GM12891 (cell line): ENCODE measurements at regions not wholly inside any gene's neighbourhood (a gene's known extent, or its start where the extent isn't known, plus 50 kb on each side); places are given as distances from the start of the nearest gene placed in this dataset.

Experiments
- DNase-seq: peaks from one replicate; pipeline ENCODE4 v3.0.0; 2011; ENCODE audit warnings: low spot score; ENCODE audit not compliant: insufficient read length
- FAIRE-seq: peaks from 2 replicates; lab custom pipeline; 2011; peaks lifted over from hg19 to GRCh38; lab: Jason Lieb, UNC
- PAX5 ChIP-seq: IDR thresholded peaks from 2 replicates; pipeline ENCODE4 v1.6.1; 2011; ENCODE audit warnings: low read length, moderate library complexity, mild to moderate bottlenecking; ENCODE audit not compliant: insufficient read depth, severe bottlenecking
- POLR2A ChIP-seq: IDR thresholded peaks from 2 replicates; pipeline ENCODE4 v1.6.1; 2011; ENCODE audit warnings: low read depth, low read length, control low read depth
- POLR2AphosphoS5 ChIP-seq: IDR thresholded peaks from 2 replicates; pipeline ENCODE4 v1.6.1; 2011; ENCODE audit warnings: low read depth, low read length, control low read depth
- POU2F2 ChIP-seq: IDR thresholded peaks from 2 replicates; pipeline ENCODE4 v1.6.1; 2011; ENCODE audit warnings: low read depth, mild to moderate bottlenecking, control low read depth, low read length, moderate library complexity
- SPI1 ChIP-seq: IDR thresholded peaks from 2 replicates; pipeline ENCODE4 v1.6.1; 2011; ENCODE audit warnings: low read depth, low read length, control low read depth
- TAF1 ChIP-seq: IDR thresholded peaks from 2 replicates; pipeline ENCODE4 v1.6.1; 2011; ENCODE audit warnings: low read depth, low read length, control low read depth

- no peak for FAIRE-seq
- no peak for DNase-seq
- TF ChIP-seq POLR2A: no peak
- no peak for TF ChIP-seq POLR2AphosphoS5
- no peak for TF ChIP-seq SPI1
- TF ChIP-seq POU2F2: no peak
- no peak for TF ChIP-seq PAX5
- no peak for TF ChIP-seq TAF1
Observed at GRCh38 chr4:58265734-58266133, 1155.5 kb upstream of the IGFBP7 start.

DNA sequence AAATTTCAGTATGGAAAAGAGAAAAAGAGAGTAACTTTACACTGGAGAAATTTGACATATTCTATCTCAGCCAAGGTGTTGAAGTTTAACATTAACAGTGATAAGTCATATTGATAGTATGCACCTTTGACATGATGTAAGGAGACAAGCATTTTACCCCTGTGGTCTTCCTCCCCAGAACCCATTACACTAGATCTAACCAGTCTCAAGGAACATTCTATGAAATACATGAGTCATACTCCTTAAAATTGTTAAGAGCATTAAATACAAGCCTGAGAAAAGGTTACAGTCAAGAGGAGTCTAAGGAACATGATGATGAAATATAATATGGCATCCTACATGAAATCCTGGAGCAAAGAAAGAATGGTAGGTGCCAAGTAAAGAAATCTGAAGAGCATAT is 1151.3 kb upstream of the IGFBP7 start:
- FAIRE-seq: no peak
- TF ChIP-seq SPI1 (no peak), PAX5 (no peak), POLR2A (no peak), TAF1 (no peak), POLR2AphosphoS5 (no peak), POU2F2 (no peak)
- no peak for DNase-seq

DNA sequence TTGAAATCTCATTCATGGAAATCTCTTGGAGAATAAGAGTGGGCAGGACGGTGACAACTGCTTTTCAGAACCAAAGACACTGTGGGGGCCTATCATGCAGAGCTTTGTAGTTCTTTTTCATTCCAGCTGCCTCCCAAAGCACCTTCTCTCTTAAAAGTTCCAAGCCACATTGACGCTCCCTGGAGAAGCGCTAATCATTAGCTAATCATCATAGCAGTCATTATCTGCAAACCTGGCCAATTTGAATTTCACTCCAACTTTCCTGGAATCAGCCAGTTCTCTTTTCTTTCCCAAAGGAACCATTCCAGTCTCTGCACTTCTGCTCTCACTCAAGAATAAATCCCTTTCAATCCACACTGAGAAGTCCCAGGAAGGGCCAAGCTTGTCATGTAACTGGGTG is 1144.1 kb upstream of the IGFBP7 start:
- no peak for DNase-seq
- no peak for FAIRE-seq

GRCh38 chr4:58252656-58253055 is 1142.5 kb upstream of the IGFBP7 start:
- TF ChIP-seq TAF1 (no peak), SPI1 (no peak), POLR2A (no peak)
- no peak for FAIRE-seq
- no peak for DNase-seq

More for the DNA sequence above, 1144.1 kb upstream of the IGFBP7 start:
- TF ChIP-seq POLR2A: no peak
- TF ChIP-seq PAX5: no peak
- no peak for TF ChIP-seq TAF1
- TF ChIP-seq POLR2AphosphoS5: no peak
- no peak for TF ChIP-seq POU2F2
- no peak for TF ChIP-seq SPI1

- DNase-seq: no peak
- no peak for FAIRE-seq
- TF ChIP-seq POU2F2 (no peak), POLR2AphosphoS5 (no peak), PAX5 (no peak), SPI1 (no peak), TAF1 (no peak), POLR2A (no peak)
Observed at GRCh38 chr4:58247792-58248191, 1137.6 kb upstream of the IGFBP7 start.

GRCh38 chr4:58225460-58225859 is 1115.3 kb upstream of the IGFBP7 start:
- TF ChIP-seq TAF1 (no peak), PAX5 (no peak)
- no peak for DNase-seq
- no peak for FAIRE-seq

DNA sequence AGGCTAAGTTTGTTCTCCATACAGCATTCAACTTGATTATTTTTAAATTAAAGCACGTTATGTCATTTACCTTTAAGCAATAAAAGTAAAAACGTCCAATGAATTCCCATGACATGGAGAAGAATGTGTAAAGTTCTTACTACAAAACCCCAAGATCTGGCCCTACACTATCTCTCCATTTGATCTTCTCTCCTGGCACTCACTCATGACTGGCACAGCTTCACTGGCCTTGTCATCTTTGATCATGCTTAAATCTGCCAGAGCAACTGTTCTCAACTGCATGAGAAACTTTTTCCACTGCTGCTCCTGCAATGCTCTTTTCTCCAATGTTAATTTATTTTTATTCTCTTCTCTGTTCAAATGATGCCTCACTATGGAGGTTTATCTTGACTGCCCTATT is 1109.0 kb upstream of the IGFBP7 start:
- FAIRE-seq (no peak), DNase-seq (no peak)
- no peak for TF ChIP-seq POLR2A
- no peak for TF ChIP-seq POU2F2
- TF ChIP-seq POLR2AphosphoS5: no peak
- no peak for TF ChIP-seq TAF1
- no peak for TF ChIP-seq SPI1
- no peak for TF ChIP-seq PAX5

- DNase-seq (no peak), FAIRE-seq (no peak)
- TF ChIP-seq POLR2AphosphoS5 (no peak), PAX5 (no peak), SPI1 (no peak), POU2F2 (no peak), POLR2A (no peak), TAF1 (no peak)
Observed at GRCh38 chr4:58216461-58216860, 1106.3 kb upstream of the IGFBP7 start.

GRCh38 chr4:58214376-58214775 is 1104.2 kb upstream of the IGFBP7 start:
- DNase-seq (no peak), FAIRE-seq (no peak)
- TF ChIP-seq TAF1 (no peak), POU2F2 (no peak), POLR2A (no peak), POLR2AphosphoS5 (no peak), PAX5 (no peak), SPI1 (no peak)

DNA sequence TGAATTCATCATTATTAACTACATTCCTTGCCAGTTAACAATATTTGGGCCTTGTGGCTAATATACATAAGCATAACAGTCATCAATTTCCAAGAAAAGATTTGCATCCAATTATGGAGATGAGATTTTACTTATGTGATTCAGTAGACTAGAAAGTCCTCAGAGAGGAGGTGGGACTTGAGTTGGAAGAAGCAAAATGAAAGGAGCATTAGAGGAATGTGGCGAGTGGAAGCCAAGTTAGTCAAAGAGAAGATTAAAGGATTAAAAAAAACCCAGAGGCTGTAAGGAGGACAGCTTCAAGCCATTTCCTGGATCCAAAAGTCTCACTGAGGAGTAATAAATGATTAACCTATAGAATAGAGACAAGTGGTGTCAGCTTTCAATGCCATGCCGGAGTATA is 1099.4 kb upstream of the IGFBP7 start:
- DNase-seq (no peak), FAIRE-seq (no peak)
- TF ChIP-seq TAF1 (no peak), POU2F2 (no peak), PAX5 (no peak), POLR2A (no peak), SPI1 (no peak), POLR2AphosphoS5 (no peak)
